H9 (cell line): ENCODE measurements at regions not wholly inside any gene's neighbourhood (a gene's known extent, or its start where the extent isn't known, plus 50 kb on each side); places are given as distances from the start of the nearest gene placed in this dataset.

Source experiments
- DNase-seq: peaks from one replicate; pipeline ENCODE4 v3.0.0-alpha.2; 2017
- H2AFZ ChIP-seq: one replicate; pipeline ENCODE4 v1.6.1; 2013; ENCODE audit warnings: mild to moderate bottlenecking, low read length, control low read depth, moderate library complexity
- H2AK5ac ChIP-seq: 2 replicates; pipeline ENCODE4 v1.6.1; 2013; ENCODE audit warnings: low read length, control low read depth, mixed read lengths; ENCODE audit not compliant: insufficient read length
- H2BK120ac ChIP-seq: one replicate; pipeline ENCODE4 v1.6.1; 2013; ENCODE audit warnings: low read depth, mild to moderate bottlenecking, low read length, control low read depth, inconsistent platforms; ENCODE audit not compliant: poor library complexity, severe bottlenecking
- H2BK12ac ChIP-seq: 2 replicates; pipeline ENCODE4 v1.6.1; 2013; ENCODE audit warnings: low read length, control low read depth, mixed read lengths, low read depth; ENCODE audit not compliant: insufficient read length
- H2BK15ac ChIP-seq: 2 replicates; pipeline ENCODE4 v1.6.1; 2013; ENCODE audit warnings: low read depth, low read length, control low read depth
- H2BK20ac ChIP-seq: one replicate; pipeline ENCODE4 v1.6.1; 2013; ENCODE audit warnings: low read depth, mild to moderate bottlenecking, low read length, control low read depth, inconsistent platforms; ENCODE audit not compliant: poor library complexity, severe bottlenecking
- H2BK5ac ChIP-seq: 2 replicates; pipeline ENCODE4 v1.6.1; 2013; ENCODE audit warnings: low read length, control low read depth, mixed read lengths; ENCODE audit not compliant: insufficient read length
- H3K14ac ChIP-seq: 2 replicates; pipeline ENCODE4 v1.6.1; 2013; ENCODE audit warnings: low read length, control low read depth; ENCODE audit not compliant: insufficient read depth
- H3K18ac ChIP-seq: 2 replicates; pipeline ENCODE4 v1.6.1; 2013; ENCODE audit warnings: low read depth, mild to moderate bottlenecking, mixed read lengths, low read length, control low read depth; ENCODE audit not compliant: insufficient read length
- H3K23ac ChIP-seq: 2 replicates; pipeline ENCODE4 v1.6.1; 2013; ENCODE audit warnings: low read length, control low read depth, mixed read lengths, low read depth; ENCODE audit not compliant: insufficient read length
- H3K23me2 ChIP-seq: 2 replicates; pipeline ENCODE4 v1.6.1; 2013; ENCODE audit warnings: low read depth, mild to moderate bottlenecking, mixed read lengths, low read length, control low read depth; ENCODE audit not compliant: insufficient read length, poor library complexity, severe bottlenecking
- H3K27ac ChIP-seq: 2 replicates; pipeline ENCODE4 v1.5.1; 2013; ENCODE audit warnings: low read length, control low read depth, mixed read lengths, low read depth; ENCODE audit not compliant: insufficient read length
- H3K27me3 ChIP-seq: 2 replicates; pipeline ENCODE4 v1.6.1; 2013; ENCODE audit warnings: low read length, control low read depth, inconsistent platforms; ENCODE audit not compliant: insufficient read depth
- H3K4ac ChIP-seq: 2 replicates; pipeline ENCODE4 v1.6.1; 2013; ENCODE audit warnings: low read depth, mild to moderate bottlenecking, control low read depth, inconsistent platforms, low read length, moderate library complexity
- H3K4me1 ChIP-seq: 2 replicates; pipeline ENCODE4 v1.6.1; 2013; ENCODE audit warnings: low read length, control low read depth, inconsistent platforms; ENCODE audit not compliant: insufficient read depth
- H3K4me2 ChIP-seq: 2 replicates; pipeline ENCODE4 v1.6.1; 2013; ENCODE audit warnings: low read length, control low read depth, mixed read lengths; ENCODE audit not compliant: insufficient read length, insufficient read depth
- H3K56ac ChIP-seq: 2 replicates; pipeline ENCODE4 v1.6.1; 2013; ENCODE audit warnings: low read depth, mild to moderate bottlenecking, mixed read lengths, low read length, control low read depth; ENCODE audit not compliant: insufficient read length
- H3K79me1 ChIP-seq: 2 replicates; pipeline ENCODE4 v1.6.1; 2013; ENCODE audit warnings: low read depth, mild to moderate bottlenecking, moderate library complexity, low read length, control low read depth, inconsistent platforms; ENCODE audit not compliant: insufficient read depth, poor library complexity, severe bottlenecking
- H3K79me2 ChIP-seq: 2 replicates; pipeline ENCODE4 v1.6.1; 2013; ENCODE audit warnings: low read length, control low read depth, inconsistent platforms; ENCODE audit not compliant: insufficient read depth
- H3K9ac ChIP-seq: 2 replicates; pipeline ENCODE4 v1.6.1; 2013; ENCODE audit warnings: low read length, control low read depth, mixed read lengths; ENCODE audit not compliant: insufficient read length; ENCODE audit errors: extremely low read depth
- H3K9me3 ChIP-seq: one replicate; pipeline ENCODE4 v1.6.1; 2013; ENCODE audit warnings: low read depth, low read length, inconsistent platforms; ENCODE audit not compliant: control insufficient read depth
- H3T11ph ChIP-seq: one replicate; pipeline ENCODE4 v1.6.1; 2013; ENCODE audit warnings: mild to moderate bottlenecking, low read length, control low read depth, inconsistent platforms
- H4K20me1 ChIP-seq: one replicate; pipeline ENCODE4 v1.6.1; 2013; ENCODE audit not compliant: control insufficient read depth, insufficient read length, insufficient read depth
- H4K5ac ChIP-seq: 2 replicates; pipeline ENCODE4 v1.6.1; 2013; ENCODE audit warnings: low read depth, mild to moderate bottlenecking, mixed read lengths, low read length, control low read depth; ENCODE audit not compliant: insufficient read length
- H4K8ac ChIP-seq: replicated peaks from 2 replicates; pipeline ENCODE4 v1.6.1; 2013; ENCODE audit warnings: low read length, control low read depth, mixed read lengths, low read depth; ENCODE audit not compliant: insufficient read length
- H4K91ac ChIP-seq: 2 replicates; pipeline ENCODE4 v1.6.1; 2013; ENCODE audit warnings: low read depth, mild to moderate bottlenecking, moderate library complexity, mixed read lengths, low read length, control low read depth; ENCODE audit not compliant: insufficient read length
- H3K27ac Mint-ChIP-seq, 3 experiments: 2 replicates in 2 of 3; 3 replicates in 1 of 3; pipeline ENCODE4 v1.8.0; 2020 to 2021; ENCODE audit warnings: mixed read lengths in 3 of 3, mild to moderate bottlenecking in 1 of 3, moderate library complexity in 1 of 3
- H3K27me3 Mint-ChIP-seq: 2 replicates; pipeline ENCODE4 v1.8.0; 2021; ENCODE audit warnings: low read depth, mild to moderate bottlenecking, moderate library complexity, mixed read lengths
- H3K36me3 Mint-ChIP-seq, 3 experiments: 2 replicates in 2 of 3; 3 replicates in 1 of 3; pipeline ENCODE4 v1.8.0; 2020 to 2021; ENCODE audit warnings: low read depth in 3 of 3, mixed read lengths in 3 of 3; ENCODE audit not compliant: insufficient read depth in 1 of 3
- H3K4me1 Mint-ChIP-seq, 2 experiments: 2 replicates each; pipeline ENCODE4 v1.8.0; 2020; ENCODE audit warnings: mixed read lengths in 2 of 2
- H3K4me3 Mint-ChIP-seq, 2 experiments: 2 replicates in 1 of 2; 3 replicates in 1 of 2; pipeline ENCODE4 v1.8.0; 2020 to 2021; ENCODE audit warnings: mild to moderate bottlenecking in 2 of 2, mixed read lengths in 2 of 2, moderate library complexity in 1 of 2
- H3K9me3 Mint-ChIP-seq, 2 experiments: 2 replicates in 1 of 2; 3 replicates in 1 of 2; pipeline ENCODE4 v1.8.0; 2020; ENCODE audit warnings: mild to moderate bottlenecking in 2 of 2, mixed read lengths in 2 of 2, moderate library complexity in 1 of 2
- WGBS: extraction: QIAGEN DNeasy Blood & Tissue Kit; methylation state at CpG from one replicate; pipeline ENCODE4 v1.1.7; 2013; ENCODE audit warnings: missing lambda C conversion rate, low lambda C conversion rate, mixed read lengths; ENCODE audit not compliant: insufficient read length; ENCODE audit errors: extremely low coverage; 5-methylcytosine and 5-hydroxymethylcytosine counted together
- TF ChIP-seq, protein P1 (sequence below): fragments of 200-600 bp; sonication (generic); conservative IDR thresholded peaks from 3 replicates; pipeline ENCODE4 v1.8.0; 2021; ENCODE audit warnings: antibody characterized with exemption, mild to moderate bottlenecking

DNA sequence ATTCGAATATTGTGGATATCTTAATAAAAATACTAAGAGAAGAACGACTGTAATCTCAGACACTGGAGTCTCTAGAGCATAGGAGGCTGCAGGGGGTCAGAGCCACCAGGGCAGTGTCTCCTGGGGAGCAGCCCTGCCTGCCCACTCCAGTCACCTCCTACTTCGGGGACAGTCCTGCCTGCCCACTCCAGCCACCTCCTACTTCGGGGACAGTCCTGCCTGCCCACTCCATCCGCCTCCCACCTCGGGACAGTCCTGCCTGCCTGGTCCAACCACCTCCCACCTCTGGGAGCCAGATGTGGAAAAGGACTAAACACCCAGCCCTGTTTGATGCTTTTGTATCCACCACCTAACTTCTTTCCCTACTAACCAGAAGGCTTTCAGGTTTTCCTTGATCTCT is 350.1 kb upstream of the SMIM21 start:
- Mint-ChIP-seq H3K9me3 (no peaks in the 10 kb centered on the region), H3K4me3 (no peak overlapping the region), H3K27ac (no peak overlapping the region), H3K4me1 (peaks cover 6 to 8% of the 10 kb centered on the region in 2 experiments; a peak in 3 of 4 replicates), H3K27me3 (no peaks in the 10 kb centered on the region), H3K36me3 (no peaks in the 10 kb centered on the region)
- H2BK20ac ChIP-seq: no peak overlapping the region
- H2BK5ac ChIP-seq: no peak overlapping the region
- H3K18ac ChIP-seq: no peak overlapping the region
- H4K20me1 ChIP-seq: no peaks in the 10 kb centered on the region
- H3K9ac ChIP-seq: no peak overlapping the region
- no peak overlapping the region for H3K4me2 ChIP-seq
- no peaks in the 10 kb centered on the region for H3K9me3 ChIP-seq
- no peak overlapping the region for H4K8ac ChIP-seq
- H3K56ac ChIP-seq: no peak overlapping the region
- H3K23me2 ChIP-seq: no peaks in the 10 kb centered on the region
- no peaks in the 10 kb centered on the region for H3K79me1 ChIP-seq
- no peak overlapping the region for H3T11ph ChIP-seq
- TF ChIP-seq, protein P1, sequence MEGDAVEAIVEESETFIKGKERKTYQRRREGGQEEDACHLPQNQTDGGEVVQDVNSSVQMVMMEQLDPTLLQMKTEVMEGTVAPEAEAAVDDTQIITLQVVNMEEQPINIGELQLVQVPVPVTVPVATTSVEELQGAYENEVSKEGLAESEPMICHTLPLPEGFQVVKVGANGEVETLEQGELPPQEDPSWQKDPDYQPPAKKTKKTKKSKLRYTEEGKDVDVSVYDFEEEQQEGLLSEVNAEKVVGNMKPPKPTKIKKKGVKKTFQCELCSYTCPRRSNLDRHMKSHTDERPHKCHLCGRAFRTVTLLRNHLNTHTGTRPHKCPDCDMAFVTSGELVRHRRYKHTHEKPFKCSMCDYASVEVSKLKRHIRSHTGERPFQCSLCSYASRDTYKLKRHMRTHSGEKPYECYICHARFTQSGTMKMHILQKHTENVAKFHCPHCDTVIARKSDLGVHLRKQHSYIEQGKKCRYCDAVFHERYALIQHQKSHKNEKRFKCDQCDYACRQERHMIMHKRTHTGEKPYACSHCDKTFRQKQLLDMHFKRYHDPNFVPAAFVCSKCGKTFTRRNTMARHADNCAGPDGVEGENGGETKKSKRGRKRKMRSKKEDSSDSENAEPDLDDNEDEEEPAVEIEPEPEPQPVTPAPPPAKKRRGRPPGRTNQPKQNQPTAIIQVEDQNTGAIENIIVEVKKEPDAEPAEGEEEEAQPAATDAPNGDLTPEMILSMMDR: no peak
- no peak overlapping the region for H3K14ac ChIP-seq
- no peak overlapping the region for H2AFZ ChIP-seq
- no CpG with 5 or more reads among the region's 6 CpGs for WGBS
- H4K91ac ChIP-seq: no peak overlapping the region
- H2BK120ac ChIP-seq: no peak overlapping the region
- no peak overlapping the region for H3K27ac ChIP-seq
- H2BK12ac ChIP-seq: no peak overlapping the region
- H3K4me1 ChIP-seq: no peaks in the 10 kb centered on the region
- H3K4ac ChIP-seq: no peak overlapping the region
- no peaks in the 10 kb centered on the region for H3K79me2 ChIP-seq
- no peak overlapping the region for H3K23ac ChIP-seq
- no peak overlapping the region for H2AK5ac ChIP-seq
- H2BK15ac ChIP-seq: no peak overlapping the region
- H4K5ac ChIP-seq: no peak overlapping the region
- H3K27me3 ChIP-seq: no peaks in the 10 kb centered on the region
- no peak for DNase-seq
